ENCODE measurements at regions not wholly inside any gene's neighbourhood (a gene's known extent, or its start where the extent isn't known, plus 50 kb on each side); places are given as distances from the start of the nearest gene placed in this dataset.

DNA sequence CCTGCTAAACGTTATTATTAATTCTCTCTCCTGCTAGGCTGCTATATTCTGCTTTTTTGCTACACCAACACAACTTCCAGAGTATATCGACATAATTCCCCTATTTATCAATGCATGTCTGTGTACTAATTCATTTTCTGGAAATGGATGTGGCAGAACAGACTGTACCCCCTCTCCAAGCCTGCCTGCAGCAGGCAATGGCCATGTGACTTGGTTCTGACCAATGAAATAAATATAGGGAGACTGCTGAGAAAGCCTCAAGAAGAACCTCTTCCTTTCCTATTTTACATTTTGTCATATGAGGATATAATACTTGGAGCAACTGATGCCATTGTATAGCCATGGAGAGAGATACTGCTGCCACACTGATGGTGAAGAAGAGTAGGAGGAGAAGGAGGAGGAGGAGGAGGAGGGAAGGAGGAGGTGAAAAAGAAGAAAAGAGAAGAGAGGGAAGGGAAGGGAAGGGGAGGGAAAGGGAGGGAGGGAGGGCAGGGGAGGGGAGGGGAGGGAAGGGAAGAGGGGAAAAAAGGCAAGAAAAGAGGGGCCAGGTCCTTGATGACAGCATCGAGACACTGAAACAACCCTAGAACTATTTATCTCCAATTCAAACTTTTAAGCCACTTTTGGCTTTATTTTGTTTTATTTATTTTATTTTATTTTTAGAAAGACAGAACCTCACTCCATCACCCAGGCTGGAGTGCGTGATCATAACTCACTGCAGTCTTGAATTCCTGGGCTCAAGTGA lies 57.0 kb upstream of the SPP1 start:
- Histone ChIP-seq H4K91ac (ENCODE audit: insufficient read depth, low read depth, low read length) (no peak overlapping the region), H4K20me1 (ENCODE audit: insufficient read depth, low read length) (no peaks in the 10 kb centered on the region), H3K9me3 (ENCODE audit: control insufficient read depth, insufficient read depth, low read length) (no peaks in the 10 kb centered on the region), H3K18ac (ENCODE audit: low read depth, low read length) (no peak overlapping the region), H3K27ac (ENCODE audit: insufficient read depth, low read length) (no peak overlapping the region), H4K8ac (ENCODE audit: low read depth in 2 of 2, low read length in 2 of 2) (no peak overlapping the region), H2BK120ac (ENCODE audit: low read depth, low read length) (no peak overlapping the region), H3K4me1 (ENCODE audit: control insufficient read depth, insufficient read depth, low read length) (no peaks in the 10 kb centered on the region), H2BK15ac (ENCODE audit: low read depth, low read length) (no peak overlapping the region), H3K14ac (replicated peaks; ENCODE audit: low read depth, low read length) (no peak overlapping the region), H2BK20ac (ENCODE audit: low read depth, low read length) (no peak overlapping the region), H3K4me2 (ENCODE audit: low read depth, low read length) (no peak overlapping the region), H2AK5ac (ENCODE audit: low read depth, low read length) (no peak overlapping the region), H2BK5ac (ENCODE audit: low read depth, low read length, poor library complexity, severe bottlenecking) (no peak overlapping the region), H4K5ac (ENCODE audit: low read depth, low read length) (no peak overlapping the region), H3K4ac (ENCODE audit: low read depth, low read length) (no peak overlapping the region), H3K9me1 (ENCODE audit: insufficient read depth, low read length) (no peaks in the 10 kb centered on the region), H3K27me3 (ENCODE audit: control insufficient read depth, insufficient read depth, low read length) (peaks cover 2% of the 10 kb centered on the region; the same call in 1 of the 2 replicates), H2AK9ac (replicated peaks; ENCODE audit: low read depth, low read length, poor library complexity) (no peak overlapping the region), H3K36me3 (ENCODE audit: control insufficient read depth, insufficient read depth, low read length) (no peaks in the 10 kb centered on the region), H2AFZ (replicated peaks; ENCODE audit: low read length, poor library complexity) (no peak overlapping the region), H3K23ac (ENCODE audit: low read depth, low read length) (no peak overlapping the region), H3K4me3 (ENCODE audit: insufficient read depth, low read depth, low read length) (no peak overlapping the region), H3K9ac (ENCODE audit: low read depth, low read length) (no peak overlapping the region), H3K56ac (ENCODE audit: extremely low read depth, insufficient read depth, low read length) (no peak overlapping the region), H3K79me1 (ENCODE audit: low read depth in 1 of 2, low read length in 2 of 2) (no peaks in the 10 kb centered on the region)
- BruUV-seq (replicated peaks) = no TSS peak
- in situ Hi-C loops (cut with MboI; ENCODE audit: low sequenced_read_pairs) (no loop called here), intact Hi-C loops (cut with micrococcal nuclease) (no loop called here), dilution Hi-C loops (cut with HindIII; ENCODE audit: low sequenced_read_pairs, unreplicated experiment) (no loop called here)
- POLR2A ChIA-PET (ENCODE audit: unreplicated experiment) = no interaction called here
- CTCF ChIA-PET = no interaction called here
- ATAC-seq (ENCODE audit: low read depth) (no peak), DNase-seq (no peak)
- no CpG with 5 or more reads among the region's 4 CpGs for WGBS, 2 experiments (ENCODE audit: extremely low coverage in 2 of 2, insufficient read length in 1 of 2)
- no peak for TF ChIP-seq POLR2A (IDR thresholded peaks at IDR 0.05; ENCODE audit: low read depth, low read length)
- TF ChIP-seq NFE2L2 (IDR thresholded peaks at IDR 0.05; ENCODE audit: low read depth, low read length) = no peak
- TF ChIP-seq, protein P1, sequence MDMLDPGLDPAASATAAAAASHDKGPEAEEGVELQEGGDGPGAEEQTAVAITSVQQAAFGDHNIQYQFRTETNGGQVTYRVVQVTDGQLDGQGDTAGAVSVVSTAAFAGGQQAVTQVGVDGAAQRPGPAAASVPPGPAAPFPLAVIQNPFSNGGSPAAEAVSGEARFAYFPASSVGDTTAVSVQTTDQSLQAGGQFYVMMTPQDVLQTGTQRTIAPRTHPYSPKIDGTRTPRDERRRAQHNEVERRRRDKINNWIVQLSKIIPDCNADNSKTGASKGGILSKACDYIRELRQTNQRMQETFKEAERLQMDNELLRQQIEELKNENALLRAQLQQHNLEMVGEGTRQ (IDR thresholded peaks at IDR 0.05; ENCODE audit: low read depth, low read length) = no peak
- TF ChIP-seq CEBPB (IDR thresholded peaks at IDR 0.05; ENCODE audit: low read depth, low read length) = no peak
- TF ChIP-seq RFX5 (IDR thresholded peaks at IDR 0.05; ENCODE audit: low read depth, low read length) = no peak
- TF ChIP-seq MXI1 (IDR thresholded peaks at IDR 0.05; ENCODE audit: borderline replicate concordance, low read depth, low read length) = no peak
- no peak for TF ChIP-seq SMC3 (IDR thresholded peaks at IDR 0.05; ENCODE audit: low read depth, low read length)
- TF ChIP-seq CHD1 (IDR thresholded peaks at IDR 0.05; ENCODE audit: low read depth, low read length) = no peak
- no peak for TF ChIP-seq MAFK (IDR thresholded peaks at IDR 0.05; ENCODE audit: low read depth, low read length)
- TF ChIP-seq MAZ (IDR thresholded peaks at IDR 0.05; ENCODE audit: borderline replicate concordance, low read depth, low read length) = no peak
- TF ChIP-seq, protein P2, sequence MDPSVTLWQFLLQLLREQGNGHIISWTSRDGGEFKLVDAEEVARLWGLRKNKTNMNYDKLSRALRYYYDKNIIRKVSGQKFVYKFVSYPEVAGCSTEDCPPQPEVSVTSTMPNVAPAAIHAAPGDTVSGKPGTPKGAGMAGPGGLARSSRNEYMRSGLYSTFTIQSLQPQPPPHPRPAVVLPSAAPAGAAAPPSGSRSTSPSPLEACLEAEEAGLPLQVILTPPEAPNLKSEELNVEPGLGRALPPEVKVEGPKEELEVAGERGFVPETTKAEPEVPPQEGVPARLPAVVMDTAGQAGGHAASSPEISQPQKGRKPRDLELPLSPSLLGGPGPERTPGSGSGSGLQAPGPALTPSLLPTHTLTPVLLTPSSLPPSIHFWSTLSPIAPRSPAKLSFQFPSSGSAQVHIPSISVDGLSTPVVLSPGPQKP (IDR thresholded peaks at IDR 0.05; ENCODE audit: borderline replicate concordance, low read depth, low read length) = no peak
- TF ChIP-seq, protein P3, sequence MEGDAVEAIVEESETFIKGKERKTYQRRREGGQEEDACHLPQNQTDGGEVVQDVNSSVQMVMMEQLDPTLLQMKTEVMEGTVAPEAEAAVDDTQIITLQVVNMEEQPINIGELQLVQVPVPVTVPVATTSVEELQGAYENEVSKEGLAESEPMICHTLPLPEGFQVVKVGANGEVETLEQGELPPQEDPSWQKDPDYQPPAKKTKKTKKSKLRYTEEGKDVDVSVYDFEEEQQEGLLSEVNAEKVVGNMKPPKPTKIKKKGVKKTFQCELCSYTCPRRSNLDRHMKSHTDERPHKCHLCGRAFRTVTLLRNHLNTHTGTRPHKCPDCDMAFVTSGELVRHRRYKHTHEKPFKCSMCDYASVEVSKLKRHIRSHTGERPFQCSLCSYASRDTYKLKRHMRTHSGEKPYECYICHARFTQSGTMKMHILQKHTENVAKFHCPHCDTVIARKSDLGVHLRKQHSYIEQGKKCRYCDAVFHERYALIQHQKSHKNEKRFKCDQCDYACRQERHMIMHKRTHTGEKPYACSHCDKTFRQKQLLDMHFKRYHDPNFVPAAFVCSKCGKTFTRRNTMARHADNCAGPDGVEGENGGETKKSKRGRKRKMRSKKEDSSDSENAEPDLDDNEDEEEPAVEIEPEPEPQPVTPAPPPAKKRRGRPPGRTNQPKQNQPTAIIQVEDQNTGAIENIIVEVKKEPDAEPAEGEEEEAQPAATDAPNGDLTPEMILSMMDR (conservative IDR thresholded peaks at IDR 0.05; ENCODE audit: low read depth, low read length) = no peak
- TF ChIP-seq FOS (IDR thresholded peaks at IDR 0.05; ENCODE audit: low read depth, low read length) = no peak
- TF ChIP-seq BHLHE40 (IDR thresholded peaks at IDR 0.05; ENCODE audit: low read depth, low read length) = no peak
- no peak for TF ChIP-seq RAD21 (IDR thresholded peaks at IDR 0.05; ENCODE audit: low read length)

All from IMR-90 (cell line).